BE2C (cell line): ENCODE measurements at regions not wholly inside any gene's neighbourhood (a gene's known extent, or its start where the extent isn't known, plus 50 kb on each side); places are given as distances from the start of the nearest gene placed in this dataset.

Source experiments
- DNase-seq: peaks from one replicate; pipeline ENCODE4 v3.0.0-alpha.2; 2020
- H3K27me3 ChIP-seq: fragments of 250-450 bp; sonication (Bioruptor Pico); 2 replicates; pipeline ENCODE4 v1.5.1; 2020; ENCODE audit warnings: mild to moderate bottlenecking
- H3K36me3 ChIP-seq: fragments of 250-450 bp; sonication (Bioruptor Pico); 2 replicates; pipeline ENCODE4 v1.5.1; 2020; ENCODE audit warnings: mild to moderate bottlenecking
- H3K4me1 ChIP-seq: fragments of 250-450 bp; sonication (Bioruptor Pico); 2 replicates; pipeline ENCODE4 v1.5.1; 2020
- H3K4me3 ChIP-seq: 2 replicates; pipeline ENCODE4 v1.5.1; 2011; ENCODE audit warnings: low read depth, low read length
- H3K9me3 ChIP-seq: fragments of 250-450 bp; sonication (Bioruptor Pico); 2 replicates; pipeline ENCODE4 v1.5.1; 2020
- TF ChIP-seq, protein P1 (sequence below): IDR thresholded peaks from 2 replicates; pipeline ENCODE4 v1.5.1; 2012; ENCODE audit warnings: mild to moderate bottlenecking, low read depth, low read length

DNA sequence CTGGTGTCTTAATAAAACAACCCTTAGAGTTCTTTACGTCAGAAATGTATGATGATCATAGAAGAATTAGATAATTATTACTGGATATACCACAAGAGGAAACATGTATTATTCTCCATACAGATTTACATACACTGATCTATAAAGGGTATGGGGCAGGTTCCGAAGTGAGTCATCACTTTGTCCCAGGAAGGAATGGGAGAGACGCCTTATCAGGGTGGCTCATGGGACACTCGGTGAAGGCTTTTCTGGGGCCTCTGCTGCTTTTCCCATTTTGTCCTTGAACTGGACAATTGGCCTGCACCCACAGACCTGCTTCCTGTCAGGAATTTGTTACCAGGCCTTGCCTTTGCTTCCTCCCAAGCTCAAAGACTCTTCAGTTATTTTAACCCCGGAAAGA is 233.8 kb upstream of the RUNX1 start:
- no peaks in the 10 kb centered on the region for H3K4me1 ChIP-seq
- TF ChIP-seq, protein P1, sequence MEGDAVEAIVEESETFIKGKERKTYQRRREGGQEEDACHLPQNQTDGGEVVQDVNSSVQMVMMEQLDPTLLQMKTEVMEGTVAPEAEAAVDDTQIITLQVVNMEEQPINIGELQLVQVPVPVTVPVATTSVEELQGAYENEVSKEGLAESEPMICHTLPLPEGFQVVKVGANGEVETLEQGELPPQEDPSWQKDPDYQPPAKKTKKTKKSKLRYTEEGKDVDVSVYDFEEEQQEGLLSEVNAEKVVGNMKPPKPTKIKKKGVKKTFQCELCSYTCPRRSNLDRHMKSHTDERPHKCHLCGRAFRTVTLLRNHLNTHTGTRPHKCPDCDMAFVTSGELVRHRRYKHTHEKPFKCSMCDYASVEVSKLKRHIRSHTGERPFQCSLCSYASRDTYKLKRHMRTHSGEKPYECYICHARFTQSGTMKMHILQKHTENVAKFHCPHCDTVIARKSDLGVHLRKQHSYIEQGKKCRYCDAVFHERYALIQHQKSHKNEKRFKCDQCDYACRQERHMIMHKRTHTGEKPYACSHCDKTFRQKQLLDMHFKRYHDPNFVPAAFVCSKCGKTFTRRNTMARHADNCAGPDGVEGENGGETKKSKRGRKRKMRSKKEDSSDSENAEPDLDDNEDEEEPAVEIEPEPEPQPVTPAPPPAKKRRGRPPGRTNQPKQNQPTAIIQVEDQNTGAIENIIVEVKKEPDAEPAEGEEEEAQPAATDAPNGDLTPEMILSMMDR = no peak
- H3K27me3 ChIP-seq = no peaks in the 10 kb centered on the region
- H3K4me3 ChIP-seq = no peak overlapping the region
- H3K36me3 ChIP-seq = no peaks in the 10 kb centered on the region
- DNase-seq = no peak
- no peaks in the 10 kb centered on the region for H3K9me3 ChIP-seq

DNA sequence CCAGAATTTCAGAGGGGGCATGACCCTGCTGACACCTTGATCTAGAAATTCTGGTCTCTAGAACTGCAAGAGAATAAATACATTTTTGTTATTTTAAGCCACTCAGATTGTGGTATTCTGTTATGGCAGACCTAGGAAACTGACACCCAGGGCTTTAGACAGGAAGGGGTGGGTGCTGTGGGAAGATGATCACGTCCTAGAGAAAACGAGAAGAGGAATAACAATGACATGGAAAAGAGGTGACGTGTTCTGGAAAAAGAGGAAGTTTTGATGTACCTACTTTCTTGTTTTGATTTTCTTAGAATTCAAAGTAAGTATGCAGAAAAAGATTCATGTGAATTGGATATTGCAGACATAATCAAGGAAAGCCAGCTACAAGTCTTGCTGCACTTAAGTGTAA is 232.9 kb upstream of the RUNX1 start:
- Histone ChIP-seq H3K27me3 (no peaks in the 10 kb centered on the region), H3K36me3 (no peaks in the 10 kb centered on the region), H3K4me1 (no peaks in the 10 kb centered on the region), H3K4me3 (no peak overlapping the region), H3K9me3 (no peaks in the 10 kb centered on the region)
- TF ChIP-seq, protein P1 = no peak
- DNase-seq = no peak

DNA sequence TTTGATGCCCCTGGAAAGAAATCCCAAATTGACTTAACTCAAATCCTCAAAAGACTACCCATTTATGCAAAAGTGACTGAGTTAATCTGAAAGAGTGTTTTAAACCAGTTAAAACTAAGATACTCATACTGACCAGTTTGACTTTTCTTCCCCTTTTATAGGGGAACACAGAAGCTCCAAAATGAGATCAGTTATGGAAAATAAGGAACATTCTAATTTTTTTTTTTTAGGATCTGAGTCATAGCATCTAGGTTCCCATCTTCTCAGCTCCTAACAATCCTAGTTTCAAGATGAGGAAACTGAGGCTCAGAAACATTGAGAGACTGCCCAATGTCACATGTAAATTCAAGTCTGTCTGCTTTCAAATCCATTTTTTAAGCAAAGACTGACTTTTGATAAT is 231.1 kb upstream of the RUNX1 start:
- no peaks in the 10 kb centered on the region for H3K9me3 ChIP-seq
- no peak for DNase-seq
- TF ChIP-seq, protein P1 = no peak
- H3K4me3 ChIP-seq = no peak overlapping the region
- no peaks in the 10 kb centered on the region for H3K27me3 ChIP-seq
- H3K36me3 ChIP-seq = no peaks in the 10 kb centered on the region
- H3K4me1 ChIP-seq = no peaks in the 10 kb centered on the region

DNA sequence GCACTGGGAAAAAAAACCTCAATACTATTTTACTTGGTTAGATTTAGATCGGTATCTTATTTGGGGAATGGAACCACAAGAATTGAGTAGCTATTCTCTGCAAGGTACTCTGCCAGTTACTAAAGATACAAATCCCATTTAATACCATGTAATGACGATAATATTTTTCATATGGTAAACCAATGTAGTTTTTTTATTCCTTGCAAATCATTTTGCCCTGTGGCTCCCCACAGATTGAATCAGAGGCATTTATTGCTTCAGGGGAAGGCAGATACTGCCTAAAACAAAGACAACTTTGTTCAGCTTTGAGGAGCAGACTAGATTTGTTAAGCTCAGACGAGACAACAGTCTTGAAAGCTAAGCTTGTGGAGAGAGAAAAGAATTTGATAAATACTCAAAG is 226.7 kb upstream of the RUNX1 start:
- Histone ChIP-seq H3K27me3 (no peaks in the 10 kb centered on the region), H3K36me3 (no peaks in the 10 kb centered on the region), H3K4me1 (no peaks in the 10 kb centered on the region), H3K9me3 (no peaks in the 10 kb centered on the region), H3K4me3 (no peak overlapping the region)
- no peak for DNase-seq
- TF ChIP-seq, protein P1 = no peak

DNA sequence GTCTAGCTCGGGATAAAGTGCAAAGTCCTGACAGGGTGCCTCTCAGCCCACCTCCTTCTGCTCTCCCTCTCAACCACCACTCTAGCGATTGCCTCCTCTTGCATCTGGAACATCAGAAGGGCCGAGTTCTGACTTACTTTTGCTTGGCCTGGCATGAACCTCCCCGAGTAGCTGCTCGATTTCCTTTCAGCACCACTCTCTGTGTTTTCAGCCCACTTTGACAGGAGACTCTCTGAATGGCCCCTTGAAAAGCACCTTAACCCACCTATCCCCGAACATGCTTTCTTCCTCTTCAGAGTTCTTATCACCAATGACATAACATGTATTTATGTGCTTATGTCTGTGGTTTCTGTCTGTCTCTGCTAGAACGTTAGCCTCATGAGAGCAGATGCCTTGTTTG is 225.8 kb upstream of the RUNX1 start:
- Histone ChIP-seq H3K27me3 (no peaks in the 10 kb centered on the region), H3K9me3 (no peaks in the 10 kb centered on the region), H3K4me1 (no peaks in the 10 kb centered on the region), H3K4me3 (no peak overlapping the region), H3K36me3 (no peaks in the 10 kb centered on the region)
- TF ChIP-seq, protein P1 = no peak
- DNase-seq = no peak

DNA sequence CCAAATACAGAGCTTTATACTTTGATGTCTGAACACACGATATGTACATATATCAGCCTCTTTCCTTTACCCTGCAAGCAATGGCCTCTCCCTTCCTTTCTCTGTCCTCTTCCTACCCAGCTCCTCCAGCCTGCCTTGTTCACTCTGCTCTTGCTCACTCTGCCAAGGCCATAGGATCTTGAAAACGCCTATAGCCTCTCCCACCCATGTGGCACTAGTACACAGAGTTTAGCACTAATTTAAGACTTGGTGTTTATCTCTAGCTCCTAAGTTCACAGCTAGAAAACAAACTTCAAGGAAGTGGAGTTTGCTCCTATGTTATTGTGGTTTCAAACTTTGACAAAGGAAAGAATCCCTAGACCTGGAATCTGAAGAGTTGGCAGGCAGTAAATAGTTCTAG is 225.0 kb upstream of the RUNX1 start:
- no peaks in the 10 kb centered on the region for H3K27me3 ChIP-seq
- DNase-seq = no peak
- no peaks in the 10 kb centered on the region for H3K36me3 ChIP-seq
- TF ChIP-seq, protein P1 = no peak
- H3K9me3 ChIP-seq = no peaks in the 10 kb centered on the region
- H3K4me1 ChIP-seq = no peaks in the 10 kb centered on the region
- no peak overlapping the region for H3K4me3 ChIP-seq
